ENCODE measurements at regions not wholly inside any gene's neighbourhood (a gene's known extent, or its start where the extent isn't known, plus 50 kb on each side); places are given as distances from the start of the nearest gene placed in this dataset.

- no peak overlapping the region for H3K27ac ChIP-seq (ENCODE audit: extremely low read depth, low read depth, low read length)
- TF ChIP-seq PRDM4 (tag by site-specific recombination; IDR thresholded peaks at IDR 0.05), result no peak
- TF ChIP-seq ZNF394 (tag by site-specific recombination; IDR thresholded peaks at IDR 0.05; ENCODE audit: borderline replicate concordance), result no peak
- TF ChIP-seq HOXA7 (CRISPR knock-in tag; IDR thresholded peaks at IDR 0.05; ENCODE audit: borderline replicate concordance), result no peak
- TF ChIP-seq HOXC10 (CRISPR knock-in tag; IDR thresholded peaks at IDR 0.05), result no peak
- no peak for TF ChIP-seq ZNF548 (tag by site-specific recombination; IDR thresholded peaks at IDR 0.05)
- no peak for TF ChIP-seq ZBTB10 (tag by site-specific recombination; IDR thresholded peaks at IDR 0.05)
- no peak for TF ChIP-seq SP7 (tag by site-specific recombination; IDR thresholded peaks at IDR 0.05)
- TF ChIP-seq ZNF664 (tag by site-specific recombination; IDR thresholded peaks at IDR 0.05), result no peak
- no peak for TF ChIP-seq ZNF211 (tag by site-specific recombination; IDR thresholded peaks at IDR 0.05; ENCODE audit: low read depth)
- no peak for TF ChIP-seq PATZ1 (tag by site-specific recombination; IDR thresholded peaks at IDR 0.05)
- no peak for TF ChIP-seq ZNF274 (IDR thresholded peaks at IDR 0.05; ENCODE audit: low read length)
- TF ChIP-seq ZNF274 (tag by site-specific recombination; IDR thresholded peaks at IDR 0.05; ENCODE audit: borderline replicate concordance), result no peak
- no peak for TF ChIP-seq ZNF155 (tag by site-specific recombination; IDR thresholded peaks at IDR 0.05)
- TF ChIP-seq ZNF654 (tag by site-specific recombination; IDR thresholded peaks at IDR 0.05; ENCODE audit: low read depth), result no peak
- H3K9me3 ChIP-seq (ENCODE audit: control insufficient read depth, insufficient read depth, low read depth, low read length), result no peaks in the 10 kb centered on the region
- CTCF ChIA-PET, result interaction anchor here (1.0 kb wide), 1 partner anchor 26 kb away, joined by 3 read pairs; no protein-coding TSS in a partner anchor
- H3K4me3 ChIP-seq (ENCODE audit: low read depth, low read length), result no peak overlapping the region
- POLR2A ChIA-PET, result no interaction called here
- no peaks in the 10 kb centered on the region for H3K4me1 ChIP-seq (ENCODE audit: control insufficient read depth, insufficient read depth, low read length)
- H3K36me3 ChIP-seq (ENCODE audit: control insufficient read depth in 2 of 2, insufficient read depth in 1 of 2, low read length in 2 of 2), result no peaks in the 10 kb centered on the region
Measured at GRCh38 chr2:76080154-76080553, 369.4 kb upstream of the GCFC2 start.

- Histone ChIP-seq H3K9me3 (ENCODE audit: control insufficient read depth, insufficient read depth, low read depth, low read length) (no peaks in the 10 kb centered on the region), H3K36me3 (ENCODE audit: control insufficient read depth in 2 of 2, insufficient read depth in 1 of 2, low read length in 2 of 2) (no peaks in the 10 kb centered on the region), H3K4me3 (ENCODE audit: low read depth, low read length) (no peak overlapping the region), H3K4me1 (ENCODE audit: control insufficient read depth, insufficient read depth, low read length) (no peaks in the 10 kb centered on the region), H3K27ac (ENCODE audit: extremely low read depth, low read depth, low read length) (no peak overlapping the region)
- TF ChIP-seq ZNF175 (tag by site-specific recombination; IDR thresholded peaks at IDR 0.05) (no peak), ZBTB10 (tag by site-specific recombination; IDR thresholded peaks at IDR 0.05) (no peak), ZNF433 (tag by site-specific recombination; IDR thresholded peaks at IDR 0.05; ENCODE audit: low read depth) (no peak), ZNF155 (tag by site-specific recombination; IDR thresholded peaks at IDR 0.05) (no peak), ZNF785 (tag by site-specific recombination; IDR thresholded peaks at IDR 0.05) (no peak), HOXC10 (CRISPR knock-in tag; IDR thresholded peaks at IDR 0.05) (no peak), ZNF776 (tag by site-specific recombination; IDR thresholded peaks at IDR 0.05; ENCODE audit: borderline replicate concordance) (no peak), ZNF221 (tag by site-specific recombination; IDR thresholded peaks at IDR 0.05; ENCODE audit: borderline replicate concordance) (no peak), ZBTB20 (tag by site-specific recombination; IDR thresholded peaks at IDR 0.05) (no peak), ZSCAN5A (tag by site-specific recombination; IDR thresholded peaks at IDR 0.05) (no peak), ZNF274 (IDR thresholded peaks at IDR 0.05; ENCODE audit: low read length) (no peak), ZNF274 (tag by site-specific recombination; IDR thresholded peaks at IDR 0.05; ENCODE audit: borderline replicate concordance) (no peak)
- ChIA-PET POLR2A (no interaction called here), CTCF (interaction anchor here (0.5 to 0.6 kb wide), 2 partner anchors 48 to 222 kb away, joined by 3 to 4 read pairs; no protein-coding TSS in a partner anchor)
Measured at GRCh38 chr2:76075126-76075525, 364.4 kb upstream of the GCFC2 start.

All from HEK293 (cell line).